ENCODE measurements at regions not wholly inside any gene's neighbourhood (a gene's known extent, or its start where the extent isn't known, plus 50 kb on each side); places are given as distances from the start of the nearest gene placed in this dataset.
"Not testable (repeated sequence)": the region's sequence is repeated elsewhere in the genome, so short reads cannot be mapped to it uniquely, and the experiment has no call there.

GRCh38 chr6:133047065-133047665, 194.0 kb upstream of the EYA4 start:
- DNase-seq (ENCODE audit: low read depth in 2 of 3, low spot score in 2 of 3) = no peak

GRCh38 chr6:133047706-133048105, 193.5 kb upstream of the EYA4 start:
- no peak for DNase-seq (ENCODE audit: low read depth in 2 of 3, low spot score in 2 of 3)

GRCh38 chr6:133051240-133051639, 189.9 kb upstream of the EYA4 start:
- DNase-seq (ENCODE audit: low read depth in 2 of 3, low spot score in 2 of 3) = no peak

GRCh38 chr6:133052465-133052864, 188.7 kb upstream of the EYA4 start:
- DNase-seq (ENCODE audit: low read depth in 2 of 3, low spot score in 2 of 3) = no peak

- DNase-seq (ENCODE audit: low read depth in 2 of 3, low spot score in 2 of 3) = no peak
Measured at GRCh38 chr6:133055441-133055966, 185.7 kb upstream of the EYA4 start.

- DNase-seq (ENCODE audit: low read depth in 2 of 3, low spot score in 2 of 3) = no peak
Measured at GRCh38 chr6:133057352-133057751, 183.8 kb upstream of the EYA4 start.

GRCh38 chr6:133062077-133062476, 179.1 kb upstream of the EYA4 start:
- DNase-seq (ENCODE audit: low read depth in 2 of 3, low spot score in 2 of 3) = no peak

- DNase-seq (ENCODE audit: low read depth in 2 of 3, low spot score in 2 of 3) = no peak
Measured at GRCh38 chr6:133062696-133063306, 178.4 kb upstream of the EYA4 start.

GRCh38 chr6:133067960-133068359, 173.2 kb upstream of the EYA4 start:
- DNase-seq (ENCODE audit: low read depth in 2 of 3, low spot score in 2 of 3) = no peak

- DNase-seq (ENCODE audit: low read depth in 2 of 3, low spot score in 2 of 3) = no peak
Measured at GRCh38 chr6:133070410-133071043, 170.6 kb upstream of the EYA4 start.

- no peak for DNase-seq (ENCODE audit: low read depth in 2 of 3, low spot score in 2 of 3)
Measured at GRCh38 chr6:133079901-133080300, 161.3 kb upstream of the EYA4 start.

- DNase-seq (ENCODE audit: low read depth in 2 of 3, low spot score in 2 of 3) = no peak
Measured at GRCh38 chr6:133083248-133083967, 157.7 kb upstream of the EYA4 start.

GRCh38 chr6:133085471-133085870, 155.7 kb upstream of the EYA4 start:
- DNase-seq (ENCODE audit: low read depth in 2 of 3, low spot score in 2 of 3) = no peak

GRCh38 chr6:133085896-133086295, 155.3 kb upstream of the EYA4 start:
- no peak for DNase-seq (ENCODE audit: low read depth in 2 of 3, low spot score in 2 of 3)

GRCh38 chr6:133088931-133089695, 152.0 kb upstream of the EYA4 start:
- DNase-seq (ENCODE audit: low read depth in 2 of 3, low spot score in 2 of 3) = no peak

GRCh38 chr6:133092199-133092598, 149.0 kb upstream of the EYA4 start:
- no peak for DNase-seq (ENCODE audit: low read depth in 2 of 3, low spot score in 2 of 3)

- DNase-seq (ENCODE audit: low read depth in 2 of 3, low spot score in 2 of 3) = no peak
Measured at GRCh38 chr6:133092771-133093170, 148.4 kb upstream of the EYA4 start.

GRCh38 chr6:133093211-133093610, 147.9 kb upstream of the EYA4 start:
- DNase-seq (ENCODE audit: low read depth in 2 of 3, low spot score in 2 of 3) = not testable (repeated sequence)

GRCh38 chr6:133093956-133094355, 147.2 kb upstream of the EYA4 start:
- no peak for DNase-seq (ENCODE audit: low read depth in 2 of 3, low spot score in 2 of 3)

GRCh38 chr6:133097208-133097607, 143.9 kb upstream of the EYA4 start:
- DNase-seq (ENCODE audit: low read depth in 2 of 3, low spot score in 2 of 3) = no peak

GRCh38 chr6:133099573-133099972, 141.6 kb upstream of the EYA4 start:
- no peak for DNase-seq (ENCODE audit: low read depth in 2 of 3, low spot score in 2 of 3)

All from activated CD8-positive, alpha-beta memory T cell treated with anti-CD3 and anti-CD28 coated beads for 48 hours (primary cell).